GM19035 (cell line): ENCODE measurements at regions not wholly inside any gene's neighbourhood (a gene's known extent, or its start where the extent isn't known, plus 50 kb on each side); places are given as distances from the start of the nearest gene placed in this dataset.
"Not testable (repeated sequence)": the region's sequence is repeated elsewhere in the genome, so short reads cannot be mapped to it uniquely, and the experiment has no call there.

ENCODE experiments used
- ATAC-seq: cut with Tn5 transposase; IDR thresholded peaks from one replicate; pipeline ENCODE4 v1.9.1; 2021; ENCODE audit not compliant: unreplicated experiment

DNA sequence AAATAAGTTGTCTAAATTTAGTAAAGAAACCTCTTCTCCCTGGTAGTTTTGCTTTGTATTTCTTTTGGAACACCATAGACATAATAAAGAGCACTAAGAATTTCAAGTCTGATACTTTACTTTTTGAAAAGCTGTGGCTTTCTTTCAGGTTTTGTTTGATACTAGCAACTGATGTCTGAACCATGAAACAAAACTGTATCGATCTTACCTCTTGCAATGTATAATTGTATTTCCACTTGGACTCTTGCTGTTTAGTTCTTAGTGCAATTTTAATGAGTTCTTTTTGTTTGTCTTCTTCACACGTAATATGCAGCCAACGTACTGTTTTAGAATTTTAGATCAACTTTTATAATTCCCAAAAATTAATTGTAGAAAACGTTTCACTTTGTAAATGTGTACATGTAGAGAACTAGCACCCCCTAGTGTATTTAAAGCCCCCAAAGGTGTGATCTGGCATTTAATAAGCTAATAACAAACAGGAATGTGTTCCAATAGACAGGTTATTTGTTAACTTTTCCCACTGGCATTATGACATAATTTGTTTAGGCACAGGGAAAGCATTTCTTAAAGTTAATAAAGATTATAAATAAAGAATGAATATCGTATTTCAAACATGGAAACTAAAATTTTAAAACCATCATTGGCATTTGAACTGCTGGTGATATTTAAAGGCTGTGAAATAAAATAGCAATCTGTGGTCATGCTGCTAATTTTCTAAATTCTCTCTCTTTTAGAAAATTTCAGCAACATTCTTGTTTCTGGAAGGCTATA, 289.1 kb upstream of the DNAJC19 start:
- ATAC-seq: no peak

DNA sequence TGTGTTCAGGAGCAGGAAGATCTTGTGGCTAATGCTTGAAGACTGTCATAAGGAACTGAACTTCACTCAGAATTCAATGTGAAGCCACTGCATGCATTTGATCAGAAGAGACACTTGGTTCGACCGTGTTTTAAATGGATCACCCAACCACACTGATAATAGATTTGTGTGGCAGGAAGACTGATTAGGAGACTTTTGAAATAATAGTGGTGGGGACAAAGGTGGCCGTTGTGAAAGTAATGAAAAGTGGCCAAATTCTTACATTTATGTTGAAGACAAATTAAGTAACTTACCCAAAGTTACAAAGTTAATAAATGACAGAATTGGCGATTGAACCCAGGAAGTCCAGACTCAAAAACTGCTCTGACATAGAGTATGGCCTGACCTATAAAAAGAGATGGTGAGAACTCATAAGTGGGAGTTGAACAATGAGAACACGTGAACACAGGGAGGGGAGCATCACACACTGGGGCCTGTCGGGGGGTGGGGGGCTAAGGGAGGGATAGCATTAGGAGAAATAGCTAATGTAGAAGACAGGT, 286.9 kb upstream of the DNAJC19 start:
- ATAC-seq: no peak

DNA sequence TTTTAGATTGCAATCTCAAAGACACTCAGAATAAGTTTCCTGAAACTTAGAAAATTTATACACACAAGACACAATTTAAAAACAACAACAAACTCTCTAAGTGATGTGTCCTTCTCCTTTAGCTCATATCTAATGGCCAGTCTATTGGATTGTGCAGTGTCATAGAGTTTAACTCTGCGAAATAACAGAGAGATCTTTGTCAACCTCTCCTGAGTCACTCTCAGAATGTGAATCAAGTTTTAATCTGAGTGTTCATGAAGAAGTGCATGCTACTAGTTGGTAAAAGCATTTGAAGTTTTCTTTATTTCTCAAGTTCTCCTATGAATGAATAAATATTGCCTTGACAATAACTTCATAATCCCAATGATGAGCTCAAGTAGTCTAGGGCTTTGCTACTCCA, 284.5 kb upstream of the DNAJC19 start:
- no peak for ATAC-seq

DNA sequence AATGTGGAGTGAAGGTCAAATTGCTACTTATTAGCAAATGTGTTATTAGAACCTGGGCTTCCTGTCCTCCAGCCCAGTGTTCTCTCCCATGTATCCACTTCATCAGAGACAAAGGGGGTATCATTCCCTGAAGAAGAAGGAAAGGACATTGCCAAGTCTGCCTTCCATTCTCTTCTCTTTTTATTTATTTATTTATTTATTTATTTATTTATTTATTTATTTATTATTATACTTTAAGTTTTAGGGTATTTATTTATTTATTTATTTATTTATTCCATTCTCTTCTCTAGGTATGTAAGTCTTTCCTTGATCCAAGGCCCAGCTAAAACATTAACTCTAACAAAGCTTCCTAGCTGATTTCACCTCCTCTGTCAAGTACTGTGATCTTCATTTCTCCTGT, 277.8 kb upstream of the DNAJC19 start:
- no peak for ATAC-seq

DNA sequence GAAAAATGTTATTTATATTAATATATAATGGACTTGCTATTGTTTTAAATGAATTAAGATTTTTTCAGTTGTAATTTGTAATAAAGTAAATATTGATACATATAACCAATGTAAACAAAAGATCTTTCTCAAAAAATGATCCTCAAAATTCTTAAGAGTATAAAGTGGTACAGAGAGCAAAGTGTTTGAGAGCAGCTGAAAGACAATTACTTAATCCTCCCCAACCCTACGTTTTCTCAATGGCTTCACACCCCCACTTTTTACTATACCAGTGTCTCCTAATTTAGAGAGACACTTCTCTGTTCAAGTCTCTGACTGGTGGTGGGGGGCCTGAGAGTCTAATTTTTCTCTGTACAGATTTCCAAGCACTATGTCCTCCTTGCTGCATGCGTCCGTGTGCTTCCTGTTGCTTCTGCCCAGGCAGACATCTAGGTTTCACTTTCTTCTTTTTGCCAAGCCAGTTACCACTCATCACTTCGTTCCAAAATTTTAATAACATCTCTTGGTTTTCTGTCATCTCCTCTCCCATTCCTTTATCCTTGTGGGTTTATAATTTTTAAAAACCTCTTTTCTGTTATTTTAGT, 276.3 kb upstream of the DNAJC19 start:
- ATAC-seq: peak; percentile 88

DNA sequence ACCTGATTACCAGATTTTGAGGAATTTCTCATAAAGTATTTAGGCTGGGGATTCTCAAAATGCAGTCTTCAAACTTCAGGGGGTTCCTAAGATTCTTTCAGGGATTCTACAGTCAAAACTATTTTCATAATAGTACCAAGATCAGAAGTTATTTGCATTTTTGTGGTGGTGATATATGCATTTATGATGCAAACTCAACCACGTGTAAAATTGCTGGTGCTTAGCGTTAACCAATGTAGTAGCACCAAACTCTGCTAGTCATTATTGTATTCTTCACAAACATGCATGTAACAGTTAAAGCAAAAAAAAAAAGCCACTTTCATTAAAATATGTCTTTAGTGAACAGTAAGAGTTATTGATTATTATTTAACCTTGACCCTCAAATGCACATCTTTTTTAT, 274.9 kb upstream of the DNAJC19 start:
- ATAC-seq: no peak

DNA sequence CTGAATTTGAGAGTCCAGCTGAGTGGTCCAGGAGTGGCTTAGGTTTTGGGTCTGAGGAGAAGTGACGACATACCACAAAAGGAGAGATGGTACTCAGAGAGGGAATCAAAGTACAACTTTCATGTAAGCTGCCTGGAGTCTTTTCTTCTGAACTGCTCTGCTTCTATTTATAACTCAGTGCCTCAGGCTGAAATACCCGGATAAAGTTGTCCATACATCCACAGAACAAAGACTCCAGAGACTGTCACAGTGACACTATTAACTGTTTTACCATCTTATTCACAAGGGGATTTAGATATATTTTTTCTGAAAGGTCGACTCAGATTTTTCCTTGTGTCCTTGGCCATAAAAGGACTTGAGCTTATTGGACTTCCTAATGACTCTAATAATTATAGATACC, 264.3 kb upstream of the DNAJC19 start:
- ATAC-seq: no peak

DNA sequence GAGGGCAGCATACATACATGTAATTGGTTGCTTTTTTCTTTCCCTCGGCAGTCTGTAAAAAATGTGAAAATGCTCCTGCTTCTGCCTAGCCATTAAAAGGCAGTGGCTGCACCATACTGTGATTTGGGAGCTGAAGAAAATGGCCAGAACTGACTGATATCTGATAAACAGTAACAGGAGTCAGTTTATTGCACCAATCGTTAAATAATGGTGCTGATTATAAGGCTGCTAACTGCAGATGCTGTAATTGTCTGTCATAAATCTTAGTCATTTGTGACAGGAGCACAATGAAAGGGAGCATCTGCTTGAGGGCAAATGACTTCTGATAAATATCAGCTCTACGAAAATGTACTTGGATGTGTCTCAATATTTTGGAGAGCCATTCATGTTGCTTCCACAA, 263.1 kb upstream of the DNAJC19 start:
- no peak for ATAC-seq

DNA sequence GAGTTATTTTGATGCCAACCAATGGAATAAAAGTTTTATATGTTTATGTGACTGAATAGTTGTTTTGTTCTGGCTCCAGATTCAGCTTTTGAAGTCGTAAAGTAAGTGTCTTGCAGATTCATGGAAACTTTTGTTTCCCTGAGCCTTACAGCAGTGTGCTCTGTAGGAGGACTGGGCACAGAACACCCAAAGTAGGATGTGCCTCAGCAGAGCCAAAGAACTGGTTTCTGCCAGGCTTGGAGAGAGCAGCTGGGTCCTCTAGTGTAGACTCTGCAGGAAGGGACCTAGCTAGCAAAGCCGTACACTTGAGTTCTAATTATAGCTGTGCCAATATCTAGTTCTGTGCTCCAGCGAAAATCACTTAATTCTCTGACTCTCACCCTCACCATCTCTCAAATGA, 261.2 kb upstream of the DNAJC19 start:
- no peak for ATAC-seq

DNA sequence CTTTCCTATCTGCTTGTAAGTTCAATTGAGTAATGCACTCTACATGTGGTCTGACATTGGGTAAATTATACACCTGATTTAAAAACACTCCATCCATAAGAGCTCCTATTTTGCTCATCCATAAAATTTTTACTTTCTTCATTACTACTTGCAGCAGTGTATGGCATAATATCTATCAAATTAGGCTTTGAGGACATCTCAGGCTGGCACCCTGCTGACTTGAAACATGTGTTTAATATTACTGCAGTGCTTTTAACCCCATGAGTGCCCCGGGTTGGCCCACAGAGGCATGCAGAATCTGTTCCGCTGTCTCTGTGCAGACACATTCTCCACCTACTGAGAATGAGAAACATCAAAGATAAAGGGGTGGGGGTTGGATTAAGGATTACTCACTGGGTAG, 249.9 kb upstream of the DNAJC19 start:
- no peak for ATAC-seq

DNA sequence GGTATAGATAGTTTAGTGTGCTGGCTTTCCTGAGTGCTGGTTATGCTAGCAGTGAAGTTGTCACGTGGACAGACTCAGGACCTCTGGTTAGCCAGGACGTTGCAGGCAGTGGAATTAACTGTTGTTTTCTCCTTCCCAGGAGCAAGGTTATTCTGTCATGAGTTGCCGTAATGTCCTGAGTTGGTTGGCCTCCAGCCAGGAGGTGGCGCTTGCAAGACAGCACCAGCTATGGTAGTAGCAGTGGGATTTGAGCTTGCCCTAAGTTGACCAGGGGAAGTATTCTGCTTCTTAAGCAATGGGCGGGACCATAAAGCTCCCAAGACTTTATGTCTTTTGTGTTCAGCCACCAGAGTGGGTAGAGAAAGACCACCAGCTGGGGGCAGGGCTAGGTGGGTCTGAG, 240.7 kb upstream of the DNAJC19 start:
- ATAC-seq: no peak

DNA sequence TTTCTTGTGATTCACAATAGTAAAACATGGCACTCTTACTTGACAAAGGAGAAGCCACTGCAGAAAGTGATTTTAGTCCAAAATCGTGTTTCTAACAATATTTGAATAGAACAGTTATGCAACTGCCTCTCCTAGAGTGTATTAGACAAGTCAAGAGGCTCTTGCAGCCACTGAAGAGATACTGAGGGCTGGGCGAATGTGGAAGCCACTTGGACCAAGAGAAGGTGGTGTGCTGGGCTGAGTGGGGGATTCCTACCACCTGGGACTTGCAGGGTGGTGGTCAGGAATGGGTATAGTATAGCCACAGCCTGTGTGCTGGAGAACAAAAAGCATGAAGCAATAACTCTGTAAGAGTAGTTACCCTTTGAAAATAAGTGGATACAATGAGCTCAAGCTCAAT, 223.8 kb upstream of the DNAJC19 start:
- ATAC-seq: no peak

DNA sequence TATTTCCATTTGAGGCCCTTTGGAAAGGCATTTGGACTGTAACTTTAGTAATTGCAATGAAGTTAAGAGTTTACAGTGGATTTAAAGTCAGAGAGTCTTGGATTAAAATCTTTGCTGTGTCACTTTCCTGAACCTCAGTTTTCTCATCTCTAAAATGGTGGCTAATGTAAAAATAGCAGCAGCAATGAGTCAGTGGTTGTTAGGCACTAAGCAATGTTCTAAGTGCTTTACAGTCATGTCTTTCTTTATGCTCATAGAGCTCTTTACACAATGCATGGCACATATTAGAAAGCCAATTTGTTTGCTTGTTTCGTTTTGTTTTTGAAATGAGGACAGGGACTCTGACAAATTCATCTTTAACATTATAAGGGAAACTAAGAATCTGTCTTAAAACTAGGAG, 222.7 kb upstream of the DNAJC19 start:
- ATAC-seq: no peak

DNA sequence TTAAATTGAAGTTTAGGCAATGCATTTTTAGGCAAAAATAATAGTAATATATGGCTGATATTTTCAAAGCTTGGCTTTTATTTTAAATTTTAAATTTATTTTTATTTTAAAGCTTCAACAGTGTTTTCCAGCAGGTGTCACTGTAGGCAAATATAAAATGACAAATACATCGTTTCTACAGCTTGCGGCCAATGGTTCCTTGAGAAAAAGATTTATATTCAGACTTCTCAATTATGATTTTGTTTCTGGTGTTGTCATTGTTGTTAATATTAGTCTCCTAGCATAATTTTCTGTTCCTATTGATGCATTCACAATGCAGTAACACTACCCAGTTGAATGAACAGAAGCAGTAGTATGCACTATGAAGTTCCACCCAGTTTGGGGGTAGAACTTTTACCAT, 220.7 kb upstream of the DNAJC19 start:
- ATAC-seq: no peak

DNA sequence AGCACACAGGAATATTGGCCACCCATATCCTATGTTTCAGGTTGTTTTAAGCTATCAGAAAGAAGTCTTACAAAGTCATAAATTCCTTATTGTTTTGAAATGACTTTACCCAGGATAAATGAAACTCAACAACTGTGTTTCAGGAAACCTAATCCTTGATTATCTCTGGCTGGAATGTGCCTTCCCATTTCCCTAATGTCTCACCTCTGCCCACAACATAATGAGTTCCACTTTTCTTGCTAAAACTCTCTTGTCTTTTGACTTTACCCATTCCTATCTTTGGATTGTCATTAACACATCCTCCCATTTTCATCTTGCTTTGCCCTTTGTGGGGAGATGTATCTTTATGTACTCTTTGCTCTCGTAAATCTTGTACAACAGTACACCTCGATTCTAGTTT, 200.0 kb upstream of the DNAJC19 start:
- no peak for ATAC-seq

DNA sequence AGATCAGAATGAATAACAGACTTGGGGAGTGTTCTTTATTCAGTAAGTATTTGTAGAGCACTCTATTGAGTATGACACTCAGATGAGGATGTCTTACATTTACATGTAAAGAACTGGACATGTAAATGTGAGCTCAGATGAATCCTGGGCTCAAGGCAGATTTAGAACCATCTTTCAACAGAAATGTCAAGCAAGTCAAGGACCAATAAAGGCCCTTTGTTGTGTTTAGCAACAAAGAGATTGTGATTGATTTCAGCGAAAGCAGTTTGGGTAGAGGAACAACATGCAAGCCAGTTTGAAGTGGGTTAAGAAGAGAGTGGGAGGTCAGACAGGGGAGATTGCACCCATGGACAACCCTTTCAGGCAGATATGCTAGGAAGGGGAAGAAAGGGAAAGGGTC, 194.2 kb upstream of the DNAJC19 start:
- ATAC-seq: no peak

DNA sequence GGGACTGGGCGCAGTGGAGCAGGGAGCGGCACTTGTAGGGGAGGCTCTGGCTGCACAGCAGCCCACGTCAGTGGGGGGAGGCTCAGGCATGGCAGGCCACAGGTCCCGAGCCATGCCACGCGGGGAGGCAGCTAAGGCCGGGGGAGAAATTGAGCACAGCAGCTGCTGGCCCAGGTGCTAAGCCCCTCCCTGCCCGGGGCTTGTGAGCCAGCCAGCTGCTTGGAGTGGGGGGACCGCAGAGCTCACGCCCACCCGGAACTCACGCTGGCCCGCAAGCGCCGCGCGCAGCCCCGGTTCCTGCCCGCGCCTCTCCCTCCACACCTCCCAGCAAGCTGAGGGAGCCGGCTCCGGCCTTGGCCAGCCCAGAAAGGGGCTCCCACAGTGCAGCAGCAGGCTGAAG, 193.5 kb upstream of the DNAJC19 start:
- not testable (repeated sequence) for ATAC-seq

DNA sequence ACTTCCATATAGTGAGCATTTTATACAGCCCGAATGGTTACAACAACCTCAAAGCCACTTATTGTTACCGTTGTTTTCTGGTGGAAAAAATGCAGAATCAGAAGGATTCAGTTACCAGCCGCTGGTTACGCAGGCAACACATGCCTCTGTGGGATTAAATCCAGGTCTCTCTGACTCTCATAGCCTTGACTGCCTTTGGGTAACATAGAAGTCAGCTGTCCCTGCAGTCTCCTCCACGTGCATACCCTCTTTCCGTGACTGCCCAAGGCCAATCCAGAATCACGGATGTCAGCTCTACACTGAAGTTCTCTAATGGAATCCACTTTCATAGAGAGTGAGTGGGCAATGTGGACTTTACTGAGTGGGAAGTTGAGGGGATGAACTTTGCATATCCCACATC, 189.5 kb upstream of the DNAJC19 start:
- no peak for ATAC-seq

DNA sequence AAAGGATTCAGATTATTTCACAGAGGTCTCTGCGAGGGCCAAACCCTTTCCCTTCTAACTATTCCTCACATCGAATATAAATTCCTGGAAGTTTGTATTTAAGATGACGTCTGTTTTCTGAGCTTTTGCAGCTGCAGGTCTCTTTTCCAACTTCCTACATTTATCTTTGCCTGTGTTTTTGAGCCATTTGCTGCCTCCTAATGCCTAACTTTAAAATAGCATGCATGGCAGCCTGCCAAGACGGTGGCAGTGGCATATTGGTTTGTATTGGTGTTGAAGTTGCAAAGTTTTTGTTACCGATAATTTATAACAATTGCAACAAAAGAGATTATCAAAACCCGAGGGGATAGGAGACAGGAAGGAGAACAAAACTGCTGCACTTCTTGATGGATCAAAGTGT, 187.1 kb upstream of the DNAJC19 start:
- no peak for ATAC-seq

DNA sequence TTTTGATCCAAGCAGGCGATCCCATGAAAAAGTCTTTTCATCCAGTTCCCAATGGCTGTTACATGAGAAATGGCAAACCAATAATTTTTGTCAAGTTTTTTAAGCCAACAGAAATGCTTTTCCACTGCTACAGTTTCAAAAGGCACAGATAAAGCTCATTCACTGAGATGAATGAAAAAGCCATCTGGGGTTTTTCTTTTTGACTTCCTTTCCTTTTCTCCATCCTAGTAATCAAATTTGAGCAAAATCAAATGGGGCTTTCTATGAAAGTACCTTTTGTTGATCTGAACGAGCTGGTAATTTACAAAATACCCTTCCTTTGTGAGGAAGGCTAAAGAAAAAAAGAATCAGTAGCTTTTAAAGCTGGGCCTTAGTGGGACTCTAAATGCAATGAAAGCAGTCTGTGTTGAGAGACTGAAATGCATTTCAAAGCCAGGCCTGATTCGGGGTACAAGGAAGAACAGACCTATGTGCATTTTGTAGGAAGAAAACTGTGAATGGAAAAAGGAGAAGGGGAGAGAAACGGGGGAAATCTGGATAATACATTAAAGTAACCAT, 185.2 kb upstream of the DNAJC19 start:
- no peak for ATAC-seq

DNA sequence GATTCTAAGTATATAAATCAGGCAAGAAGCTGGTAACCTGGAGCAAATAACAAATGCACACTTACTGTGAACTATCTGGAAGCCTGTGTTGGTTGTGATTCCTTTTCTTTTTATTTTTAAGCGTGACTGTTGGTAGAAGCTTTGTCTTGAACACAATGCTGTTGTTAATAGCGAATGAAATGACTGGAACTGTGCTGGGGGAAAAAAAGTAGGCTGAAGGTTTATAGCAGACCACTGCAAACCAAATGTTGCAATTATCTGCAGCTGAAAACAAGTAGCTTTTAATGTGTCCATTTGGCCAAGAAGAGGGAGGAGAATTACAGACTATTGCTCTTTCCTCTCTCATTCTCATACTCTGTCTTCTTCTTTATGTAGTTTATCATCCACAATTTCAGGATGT, 184.5 kb upstream of the DNAJC19 start:
- ATAC-seq: no peak

DNA sequence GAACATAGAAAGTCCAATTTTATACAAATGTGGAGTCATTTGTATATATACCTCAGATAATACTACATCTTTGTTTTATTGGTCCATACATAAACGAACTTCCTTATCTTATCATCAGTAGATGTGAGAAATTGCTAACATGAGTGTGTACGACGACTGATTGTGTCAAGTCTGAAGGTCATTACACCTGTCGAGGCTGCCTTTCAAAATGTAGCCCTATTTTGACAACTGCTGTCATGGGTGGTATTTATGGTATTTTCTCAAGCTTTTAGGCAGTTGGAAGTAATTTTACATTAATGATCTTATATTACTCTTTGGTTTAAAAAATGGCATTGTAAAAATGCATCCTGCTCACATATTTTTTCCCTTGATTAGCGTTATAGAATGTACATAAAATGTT, 183.7 kb upstream of the DNAJC19 start:
- no peak for ATAC-seq
